ENCODE measurements at regions not wholly inside any gene's neighbourhood (a gene's known extent, or its start where the extent isn't known, plus 50 kb on each side); places are given as distances from the start of the nearest gene placed in this dataset.

DNA sequence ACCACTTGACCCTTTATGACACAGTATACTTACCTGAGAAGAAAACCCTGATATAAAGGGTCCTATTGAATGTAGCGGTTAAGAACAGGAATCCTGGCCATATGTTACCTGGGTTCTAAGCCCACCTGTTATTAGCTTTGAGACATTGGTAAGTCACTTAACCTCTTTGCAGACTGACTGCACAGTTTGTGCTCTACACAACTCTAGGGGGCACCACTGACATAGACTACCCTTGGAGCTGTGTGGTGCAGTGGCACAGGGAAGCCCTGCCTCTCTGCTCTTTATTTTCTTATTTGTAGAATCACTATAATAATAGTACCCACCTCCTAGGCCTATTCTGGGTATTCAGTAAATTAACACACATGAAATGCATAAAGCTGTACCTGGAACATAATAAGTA is 165.6 kb downstream of the C1orf94 start:
- TF ChIP-seq, protein P1, sequence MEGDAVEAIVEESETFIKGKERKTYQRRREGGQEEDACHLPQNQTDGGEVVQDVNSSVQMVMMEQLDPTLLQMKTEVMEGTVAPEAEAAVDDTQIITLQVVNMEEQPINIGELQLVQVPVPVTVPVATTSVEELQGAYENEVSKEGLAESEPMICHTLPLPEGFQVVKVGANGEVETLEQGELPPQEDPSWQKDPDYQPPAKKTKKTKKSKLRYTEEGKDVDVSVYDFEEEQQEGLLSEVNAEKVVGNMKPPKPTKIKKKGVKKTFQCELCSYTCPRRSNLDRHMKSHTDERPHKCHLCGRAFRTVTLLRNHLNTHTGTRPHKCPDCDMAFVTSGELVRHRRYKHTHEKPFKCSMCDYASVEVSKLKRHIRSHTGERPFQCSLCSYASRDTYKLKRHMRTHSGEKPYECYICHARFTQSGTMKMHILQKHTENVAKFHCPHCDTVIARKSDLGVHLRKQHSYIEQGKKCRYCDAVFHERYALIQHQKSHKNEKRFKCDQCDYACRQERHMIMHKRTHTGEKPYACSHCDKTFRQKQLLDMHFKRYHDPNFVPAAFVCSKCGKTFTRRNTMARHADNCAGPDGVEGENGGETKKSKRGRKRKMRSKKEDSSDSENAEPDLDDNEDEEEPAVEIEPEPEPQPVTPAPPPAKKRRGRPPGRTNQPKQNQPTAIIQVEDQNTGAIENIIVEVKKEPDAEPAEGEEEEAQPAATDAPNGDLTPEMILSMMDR (IDR thresholded peaks at IDR 0.05): no peak
- TF ChIP-seq POLR2A (IDR thresholded peaks at IDR 0.05): no peak

Measured in right lobe of liver (tissue), 4 donors.